ENCODE measurements at regions not wholly inside any gene's neighbourhood (a gene's known extent, or its start where the extent isn't known, plus 50 kb on each side); places are given as distances from the start of the nearest gene placed in this dataset.

- TF ChIP-seq POLR2A (IDR thresholded peaks at IDR 0.05; ENCODE audit: extremely low read depth, insufficient read length), result no peak
- no peak for TF ChIP-seq CTCF (IDR thresholded peaks at IDR 0.05; ENCODE audit: low read depth, low read length)
- no peak for TF ChIP-seq MYC (IDR thresholded peaks at IDR 0.05; ENCODE audit: low read depth, low read length)
- no peak for TF ChIP-seq MAX (IDR thresholded peaks at IDR 0.05; ENCODE audit: low read depth, low read length)
- H3K4me3 ChIP-seq (ENCODE audit: low read depth, low read length), result no peak overlapping the region
- no peak for DNase-seq (ENCODE audit: low read depth)
These were observed 522.3 kb upstream of the ST8SIA4 start for GRCh38 chr5:101425339-101425859.

GRCh38 chr5:101424530-101425175, 521.6 kb upstream of the ST8SIA4 start:
- DNase-seq (ENCODE audit: low read depth), result no peak
- H3K4me3 ChIP-seq (ENCODE audit: low read depth, low read length), result no peak overlapping the region
- TF ChIP-seq CTCF (IDR thresholded peaks at IDR 0.05; ENCODE audit: low read depth, low read length) (no peak), MAX (IDR thresholded peaks at IDR 0.05; ENCODE audit: low read depth, low read length) (no peak), MYC (IDR thresholded peaks at IDR 0.05; ENCODE audit: low read depth, low read length) (no peak), POLR2A (IDR thresholded peaks at IDR 0.05; ENCODE audit: extremely low read depth, insufficient read length) (no peak)

GRCh38 chr5:101418713-101419118, 515.6 kb upstream of the ST8SIA4 start:
- no peak overlapping the region for H3K4me3 ChIP-seq (ENCODE audit: low read depth, low read length)
- TF ChIP-seq MYC (IDR thresholded peaks at IDR 0.05; ENCODE audit: low read depth, low read length) (no peak), POLR2A (IDR thresholded peaks at IDR 0.05; ENCODE audit: extremely low read depth, insufficient read length) (no peak), MAX (IDR thresholded peaks at IDR 0.05; ENCODE audit: low read depth, low read length) (no peak), CTCF (IDR thresholded peaks at IDR 0.05; ENCODE audit: low read depth, low read length) (no peak)
- no peak for DNase-seq (ENCODE audit: low read depth)

DNA sequence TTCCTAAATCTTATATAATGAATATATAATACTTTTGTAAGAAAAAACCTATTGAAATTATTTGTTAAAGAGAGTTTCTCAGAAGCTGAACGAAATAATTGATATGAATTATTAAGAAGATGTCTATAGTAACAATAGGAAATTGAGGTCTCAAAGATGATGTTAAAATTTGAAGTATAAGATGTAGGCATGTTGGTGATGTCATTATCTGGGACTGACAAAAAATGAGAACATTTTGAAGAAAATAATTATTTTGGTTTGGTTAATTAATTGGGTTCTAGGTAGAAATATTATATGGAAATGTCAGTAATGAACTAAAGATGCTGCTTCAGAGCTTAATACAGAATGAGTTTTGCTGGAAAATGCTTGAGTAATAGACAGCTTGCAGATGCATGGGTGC, 501.4 kb upstream of the ST8SIA4 start:
- TF ChIP-seq MYC (IDR thresholded peaks at IDR 0.05; ENCODE audit: low read depth, low read length) (no peak), CTCF (IDR thresholded peaks at IDR 0.05; ENCODE audit: low read depth, low read length) (no peak), POLR2A (IDR thresholded peaks at IDR 0.05; ENCODE audit: extremely low read depth, insufficient read length) (no peak), MAX (IDR thresholded peaks at IDR 0.05; ENCODE audit: low read depth, low read length) (no peak)
- H3K4me3 ChIP-seq (ENCODE audit: low read depth, low read length), result no peak overlapping the region
- no peak for DNase-seq (ENCODE audit: low read depth)

- no peak overlapping the region for H3K4me3 ChIP-seq (ENCODE audit: low read depth, low read length)
These were observed 490.8 kb upstream of the ST8SIA4 start for GRCh38 chr5:101393795-101394450.

More at GRCh38 chr5:101393795-101394450, 490.8 kb upstream of the ST8SIA4 start:
- DNase-seq (ENCODE audit: low read depth), result no peak
- TF ChIP-seq MYC (IDR thresholded peaks at IDR 0.05; ENCODE audit: low read depth, low read length) (no peak), MAX (IDR thresholded peaks at IDR 0.05; ENCODE audit: low read depth, low read length) (no peak)
